ENCODE measurements at regions not wholly inside any gene's neighbourhood (a gene's known extent, or its start where the extent isn't known, plus 50 kb on each side); places are given as distances from the start of the nearest gene placed in this dataset.

GRCh38 chr7:118938845-118939244, 714.3 kb downstream of the ANKRD7 start:
- Histone ChIP-seq H3K36me3 (ENCODE audit: low read depth) (no peaks in the 10 kb centered on the region), H4K20me1 (ENCODE audit: insufficient read depth) (no peaks in the 10 kb centered on the region), H3K27me3 (ENCODE audit: insufficient read depth, low read depth) (no peaks in the 10 kb centered on the region), H3K9me2 (ENCODE audit: insufficient read depth) (no peaks in the 10 kb centered on the region; the same call in 1 of the 2 replicates), H2AFZ (no peak overlapping the region), H3K4me3 (no peak overlapping the region), H3K4me1 (replicated peaks; ENCODE audit: insufficient read depth) (no peaks in the 10 kb centered on the region), H3K79me2 (ENCODE audit: low read depth) (no peaks in the 10 kb centered on the region), H3K4me2 (no peak overlapping the region), H3K9me3 (ENCODE audit: insufficient read depth, low read depth) (no peaks in the 10 kb centered on the region), H3K27ac (no peak overlapping the region), H3F3A (ENCODE audit: insufficient read depth, low read depth) (no peaks in the 10 kb centered on the region)
- DNase-seq = no peak
- POLR2A ChIA-PET (ENCODE audit: unreplicated experiment) = no interaction called here
- intact Hi-C loops (cut with micrococcal nuclease; ENCODE audit: unreplicated experiment) = no loop called here
- no peak for TF ChIP-seq EZH2 (IDR thresholded peaks at IDR 0.05; ENCODE audit: low read depth)
- no peak for TF ChIP-seq CTCF (conservative IDR thresholded peaks at IDR 0.05)
- CTCF ChIA-PET = no interaction called here
- BruUV-seq (replicated peaks) = no TSS peak

GRCh38 chr7:118944271-118944670, 719.8 kb downstream of the ANKRD7 start:
- Histone ChIP-seq H3F3A (ENCODE audit: insufficient read depth, low read depth) (no peaks in the 10 kb centered on the region), H3K79me2 (ENCODE audit: low read depth) (no peaks in the 10 kb centered on the region), H3K9me3 (ENCODE audit: insufficient read depth, low read depth) (no peaks in the 10 kb centered on the region), H3K27me3 (ENCODE audit: insufficient read depth, low read depth) (no peaks in the 10 kb centered on the region), H3K36me3 (ENCODE audit: low read depth) (no peaks in the 10 kb centered on the region), H3K4me3 (no peak overlapping the region), H2AFZ (no peak overlapping the region), H3K4me1 (replicated peaks; ENCODE audit: insufficient read depth) (no peaks in the 10 kb centered on the region), H3K4me2 (no peak overlapping the region), H3K27ac (no peak overlapping the region), H4K20me1 (ENCODE audit: insufficient read depth) (no peaks in the 10 kb centered on the region), H3K9me2 (ENCODE audit: insufficient read depth) (no peaks in the 10 kb centered on the region)
- POLR2A ChIA-PET (ENCODE audit: unreplicated experiment) = no interaction called here
- TF ChIP-seq CTCF (conservative IDR thresholded peaks at IDR 0.05) = no peak
- no peak for TF ChIP-seq EZH2 (IDR thresholded peaks at IDR 0.05; ENCODE audit: low read depth)
- BruUV-seq (replicated peaks) = no TSS peak
- CTCF ChIA-PET = no interaction called here
- intact Hi-C loops (cut with micrococcal nuclease; ENCODE audit: unreplicated experiment) = no loop called here
- DNase-seq = no peak

- H3K4me1 ChIP-seq (replicated peaks; ENCODE audit: insufficient read depth) = no peaks in the 10 kb centered on the region
- no peak overlapping the region for H3K4me3 ChIP-seq
- ChIA-PET CTCF (no interaction called here), POLR2A (ENCODE audit: unreplicated experiment) (no interaction called here)
- intact Hi-C loops (cut with micrococcal nuclease; ENCODE audit: unreplicated experiment) = no loop called here
- H3K36me3 ChIP-seq (ENCODE audit: low read depth) = no peaks in the 10 kb centered on the region
- no peaks in the 10 kb centered on the region for H3K27me3 ChIP-seq (ENCODE audit: insufficient read depth, low read depth)
- no peaks in the 10 kb centered on the region for H3K9me3 ChIP-seq (ENCODE audit: insufficient read depth, low read depth)
- H2AFZ ChIP-seq = no peak overlapping the region
- H4K20me1 ChIP-seq (ENCODE audit: insufficient read depth) = no peaks in the 10 kb centered on the region
- no peaks in the 10 kb centered on the region for H3F3A ChIP-seq (ENCODE audit: insufficient read depth, low read depth)
- no peak for DNase-seq
- BruUV-seq (replicated peaks) = no TSS peak
- no peaks in the 10 kb centered on the region for H3K9me2 ChIP-seq (ENCODE audit: insufficient read depth)
- H3K27ac ChIP-seq = no peak overlapping the region
- no peak for TF ChIP-seq EZH2 (IDR thresholded peaks at IDR 0.05; ENCODE audit: low read depth)
- no peak for TF ChIP-seq CTCF (conservative IDR thresholded peaks at IDR 0.05)
- no peak overlapping the region for H3K4me2 ChIP-seq
- no peaks in the 10 kb centered on the region for H3K79me2 ChIP-seq (ENCODE audit: low read depth)
Observed at GRCh38 chr7:118945911-118946682, 721.6 kb downstream of the ANKRD7 start.
